Amygdala (tissue), 56 donors: ENCODE measurements at regions not wholly inside any gene's neighbourhood (a gene's known extent, or its start where the extent isn't known, plus 50 kb on each side); places are given as distances from the start of the nearest gene placed in this dataset.
"Not testable (repeated sequence)": the region's sequence is repeated elsewhere in the genome, so short reads cannot be mapped to it uniquely, and the experiment has no call there.

Experiments used
- DNase-seq, 56 donors: peaks; one replicate each; lab custom pipeline; 2025; lab: John Stamatoyannopoulos, UW

- no peak for DNase-seq
Observed at GRCh38 chr5:57675236-57675635, 192.6 kb upstream of the ACTBL2 start.

GRCh38 chr5:57671371-57671770 lies 188.8 kb upstream of the ACTBL2 start:
- DNase-seq, result no peak

GRCh38 chr5:57666582-57666981 lies 184.0 kb upstream of the ACTBL2 start:
- no peak for DNase-seq

- no peak for DNase-seq
Observed at GRCh38 chr5:57665146-57665936, 182.7 kb upstream of the ACTBL2 start.

GRCh38 chr5:57664700-57665099 lies 182.1 kb upstream of the ACTBL2 start:
- DNase-seq, result no peak

DNA sequence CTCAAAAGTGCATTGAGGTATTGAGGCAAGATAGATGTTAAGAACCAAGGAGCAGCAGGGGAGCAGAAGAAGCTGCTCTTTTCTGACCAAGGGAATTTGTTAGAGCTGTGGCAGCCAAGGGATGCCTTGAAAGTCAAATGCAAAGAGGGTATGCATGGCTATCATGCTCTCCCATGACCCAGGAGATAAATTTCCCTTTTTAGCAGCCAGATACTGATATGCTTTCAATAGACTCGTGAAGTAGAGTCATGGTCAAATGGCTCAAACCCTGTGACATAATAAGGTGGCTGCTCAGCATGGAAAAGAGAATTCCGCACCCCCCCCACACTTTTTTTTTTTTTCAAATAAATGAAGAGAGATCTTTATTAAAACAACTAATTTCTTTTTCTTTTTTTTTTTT lies 180.9 kb upstream of the ACTBL2 start:
- DNase-seq, result no peak

GRCh38 chr5:57662991-57663390 lies 180.4 kb upstream of the ACTBL2 start:
- peak in 1 of 56 donors; percentile 7 for DNase-seq

DNA sequence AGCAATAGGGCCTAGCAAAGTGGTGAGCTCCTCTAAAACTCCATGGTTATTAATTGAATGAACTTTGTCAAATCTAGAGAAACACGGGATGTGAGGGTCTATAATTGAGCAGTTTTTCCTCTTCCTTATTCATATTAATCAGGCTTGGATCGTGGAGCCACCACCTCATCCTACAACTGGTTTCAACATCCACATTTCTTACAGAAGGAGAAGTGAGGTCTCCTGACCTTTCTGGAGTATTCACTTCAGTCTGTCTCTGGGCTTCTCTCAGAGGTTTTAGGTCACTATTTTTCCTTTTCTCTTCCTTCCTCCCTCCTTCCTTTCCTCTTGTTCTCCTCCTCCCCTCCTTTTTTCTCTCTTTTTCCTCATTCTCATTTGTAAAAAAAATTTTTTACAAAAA lies 177.3 kb upstream of the ACTBL2 start:
- DNase-seq, result no peak

- no peak for DNase-seq
Observed at GRCh38 chr5:57658018-57658417, 175.4 kb upstream of the ACTBL2 start.

- no peak for DNase-seq
Observed at GRCh38 chr5:57655228-57655627, 172.6 kb upstream of the ACTBL2 start.

DNA sequence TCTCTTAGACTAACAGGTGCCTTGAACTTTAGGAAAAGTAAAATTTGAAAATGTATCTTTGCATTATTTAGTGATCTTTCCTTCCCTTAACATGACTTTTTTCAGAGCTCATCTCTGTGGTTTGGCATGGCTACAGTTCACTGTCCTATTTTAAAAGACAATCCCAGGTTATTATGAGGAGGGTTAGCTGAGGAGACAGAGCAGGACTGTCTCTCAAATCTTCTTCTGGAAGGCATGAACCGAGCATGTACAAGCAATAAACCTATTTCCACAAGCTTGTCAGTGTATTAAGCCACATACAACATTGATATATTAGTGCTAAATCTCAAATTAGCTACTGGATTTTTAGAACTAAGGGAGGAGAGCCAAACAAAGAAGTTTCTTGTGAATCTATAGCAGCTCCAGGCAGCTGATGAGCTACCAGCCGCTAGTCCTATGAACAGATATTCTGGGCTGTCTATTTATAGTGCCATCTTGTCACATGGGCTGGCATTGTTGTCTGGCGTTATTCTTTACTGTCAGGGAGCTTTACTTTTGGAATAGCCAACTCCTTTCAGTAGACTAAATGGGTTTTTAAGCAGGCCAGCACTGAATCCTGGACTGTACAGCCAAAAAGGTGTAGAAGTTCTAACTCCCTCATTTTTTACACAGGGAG lies 171.2 kb upstream of the ACTBL2 start:
- peak in 31 of 56 donors; percentile 1 to 73 (median 15) for DNase-seq

- no peak for DNase-seq
Observed at GRCh38 chr5:57651127-57651526, 168.5 kb upstream of the ACTBL2 start.

GRCh38 chr5:57650360-57651069 lies 167.9 kb upstream of the ACTBL2 start:
- DNase-seq, result no peak

DNA sequence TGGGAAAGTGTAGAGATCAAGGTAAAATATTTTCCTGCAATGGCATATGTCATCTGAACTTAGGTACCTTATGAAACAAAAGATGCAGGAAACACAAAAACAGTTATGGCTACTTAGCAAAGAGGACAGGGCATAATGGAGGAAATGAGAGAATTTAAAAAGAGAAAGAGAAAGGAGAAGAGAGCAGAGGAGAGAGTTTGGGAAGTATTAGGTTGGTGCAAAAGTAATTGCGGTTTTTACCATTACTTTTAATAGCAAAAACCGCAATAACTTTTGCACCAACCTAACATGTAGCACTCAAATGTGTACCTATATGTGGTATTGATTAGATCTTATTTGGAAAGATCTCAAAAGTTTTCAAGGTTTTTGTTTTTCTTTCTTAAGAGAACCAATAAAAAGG lies 160.1 kb upstream of the ACTBL2 start:
- no peak for DNase-seq

DNA sequence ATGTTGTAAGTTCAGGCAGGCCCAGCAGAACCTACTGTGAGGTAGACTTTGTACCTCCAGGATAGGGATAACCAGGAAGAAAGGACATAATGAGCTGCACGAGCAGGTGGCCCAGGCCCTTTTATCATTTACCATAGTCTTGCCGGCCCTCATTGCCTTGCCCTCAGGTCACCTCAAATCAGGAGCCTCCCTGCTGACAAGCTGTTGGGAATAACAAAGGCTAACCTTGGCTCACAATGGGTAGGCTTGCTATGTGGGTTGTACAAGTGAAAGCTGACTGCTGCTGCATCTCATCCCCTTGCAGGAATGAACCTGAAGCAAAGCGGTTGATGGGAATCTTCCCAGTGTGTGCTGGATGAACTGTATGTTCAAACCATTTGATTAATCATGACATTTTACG lies 159.5 kb upstream of the ACTBL2 start:
- no peak for DNase-seq

DNA sequence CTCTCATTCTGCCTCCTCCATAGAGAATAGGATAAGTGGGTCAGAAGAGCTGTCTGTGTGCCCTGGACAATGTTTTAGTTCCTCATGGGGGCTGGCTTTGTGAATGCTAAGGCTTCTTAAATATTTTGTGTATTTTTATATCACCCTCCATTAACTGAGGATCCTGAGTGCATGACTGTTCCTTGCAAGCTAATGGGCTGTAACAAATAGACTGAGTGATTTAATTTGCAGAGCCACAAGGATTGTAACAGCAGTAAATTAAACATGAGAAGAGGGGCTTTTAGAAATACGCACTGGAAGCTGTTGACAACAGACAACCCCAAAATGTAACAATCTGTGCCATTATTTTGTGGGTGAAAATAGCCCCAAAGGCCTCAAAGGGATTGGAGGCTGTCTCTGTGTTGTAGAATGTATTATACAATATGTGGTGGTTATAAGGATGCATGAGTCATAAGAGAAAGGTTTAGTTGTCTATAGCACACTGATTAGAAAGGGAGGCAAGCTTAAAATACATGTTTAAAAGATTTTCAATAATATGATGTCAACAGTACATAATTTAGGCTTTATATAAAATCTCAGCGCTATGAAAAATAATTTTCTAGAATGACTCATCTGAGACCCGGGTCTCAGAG lies 152.7 kb upstream of the ACTBL2 start:
- no peak for DNase-seq

DNA sequence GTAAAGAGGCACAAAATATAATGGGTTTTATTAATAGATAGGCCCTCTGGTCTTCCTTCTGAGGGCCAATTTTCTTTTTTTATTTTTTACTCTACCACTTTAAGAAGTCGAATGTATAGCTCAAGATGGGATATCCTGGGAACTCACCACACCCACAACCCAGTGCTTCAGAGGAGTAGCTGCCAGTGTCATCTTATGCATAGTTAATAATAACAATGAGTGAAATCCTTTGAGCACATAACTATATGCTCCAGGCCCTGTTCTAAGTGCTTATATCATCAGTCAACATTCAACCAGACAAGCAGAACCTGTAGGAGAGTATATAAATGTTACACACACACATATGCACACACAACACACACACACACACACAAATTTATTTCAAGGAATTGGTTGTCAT lies 150.3 kb upstream of the ACTBL2 start:
- no peak for DNase-seq

DNA sequence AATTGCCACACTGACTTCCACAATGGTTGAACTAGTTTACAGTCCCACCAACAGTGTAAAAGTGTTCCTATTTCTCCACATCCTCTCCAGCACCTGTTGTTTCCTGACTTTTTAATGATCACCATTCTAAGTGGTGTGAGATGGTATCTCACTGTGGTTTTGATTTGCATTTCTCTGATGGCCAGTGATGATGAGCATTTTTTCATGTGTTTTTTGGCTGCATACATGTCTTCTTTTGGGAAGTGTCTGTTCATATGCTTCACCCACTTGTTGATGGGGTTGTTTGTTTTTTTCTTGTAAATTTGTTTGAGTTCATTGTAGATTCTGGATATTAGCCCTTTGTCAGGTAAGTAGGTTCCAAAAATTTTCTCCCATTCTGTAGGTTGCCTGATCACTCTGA lies 148.5 kb upstream of the ACTBL2 start:
- not testable (repeated sequence) for DNase-seq

- no peak for DNase-seq
Observed at GRCh38 chr5:57627661-57628060, 145.1 kb upstream of the ACTBL2 start.

- DNase-seq, result no peak
Observed at GRCh38 chr5:57626703-57627102, 144.1 kb upstream of the ACTBL2 start.

- no peak for DNase-seq
Observed at GRCh38 chr5:57621624-57622023, 139.0 kb upstream of the ACTBL2 start.
